Epithelial cell of prostate (primary cell): ENCODE measurements at regions not wholly inside any gene's neighbourhood (a gene's known extent, or its start where the extent isn't known, plus 50 kb on each side); places are given as distances from the start of the nearest gene placed in this dataset.
"Not testable (repeated sequence)": the region's sequence is repeated elsewhere in the genome, so short reads cannot be mapped to it uniquely, and the experiment has no call there.

Experiments
- DNase-seq: peaks from one replicate; pipeline ENCODE4 v3.0.0-alpha.2; 2011; ENCODE audit warnings: low read depth, low spot score
- H3K27ac ChIP-seq: fragments of 450-650 bp; 2 replicates; pipeline ENCODE4 v1.5.1; 2017; ENCODE audit warnings: mild to moderate bottlenecking

DNA sequence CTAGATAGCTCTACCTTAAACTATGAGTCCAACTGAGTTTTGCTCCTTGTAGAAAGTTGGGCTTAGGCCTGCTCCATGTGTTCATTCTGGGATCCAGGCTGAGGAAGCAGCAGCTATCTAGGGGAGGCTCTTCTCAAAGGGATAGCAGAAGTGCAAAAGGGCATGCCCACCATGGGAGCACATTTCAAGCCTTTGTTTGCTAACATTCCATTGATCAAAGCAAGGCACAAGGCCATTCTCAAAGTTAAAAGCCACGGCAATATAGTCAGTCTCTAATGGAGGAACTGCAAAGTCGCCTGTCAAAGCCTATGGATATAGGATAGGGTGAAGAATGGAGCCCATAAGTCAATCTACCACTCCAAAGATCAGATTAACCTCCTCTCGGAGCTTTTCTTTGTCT lies 488.1 kb upstream of the ARX start:
- no peak overlapping the region for H3K27ac ChIP-seq
- no peak for DNase-seq

DNA sequence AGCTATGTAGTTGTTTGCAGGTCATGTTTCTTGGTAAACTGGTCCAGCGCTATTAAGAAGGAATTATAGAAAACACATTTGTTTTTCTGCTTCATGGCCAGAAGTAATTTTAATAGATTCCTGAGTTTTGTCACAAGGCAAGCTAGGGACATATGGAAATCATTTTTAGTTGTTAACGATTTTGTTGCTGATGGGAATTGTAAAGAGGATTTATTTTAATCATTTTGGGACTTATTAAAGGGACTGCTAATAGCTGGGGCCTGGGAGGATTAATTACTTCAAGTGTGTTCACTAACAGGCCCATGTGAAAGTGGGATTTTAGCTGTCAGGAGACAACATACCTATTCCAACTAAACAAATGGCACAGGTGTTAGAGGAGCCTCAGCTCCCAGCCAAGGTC lies 492.0 kb upstream of the ARX start:
- H3K27ac ChIP-seq: no peak overlapping the region
- no peak for DNase-seq

DNA sequence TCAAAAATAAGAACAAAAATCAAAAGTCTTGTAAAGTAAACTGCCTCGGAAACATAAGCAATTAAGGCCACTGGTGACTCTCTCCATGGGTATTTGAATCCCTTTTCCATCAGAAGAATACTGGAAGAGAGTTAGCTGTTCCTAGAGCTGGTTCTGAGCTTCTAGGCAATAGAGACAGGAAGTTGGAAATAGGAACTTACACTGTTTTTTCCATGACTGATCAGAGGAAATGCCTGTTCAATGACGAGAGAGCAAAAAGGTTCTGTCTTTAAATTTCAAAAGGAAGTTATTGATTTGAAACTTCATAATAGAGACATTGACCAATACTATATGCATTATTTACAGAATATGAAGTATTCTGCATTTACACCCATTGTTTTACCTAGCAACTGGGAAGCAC lies 503.5 kb upstream of the ARX start:
- no peak overlapping the region for H3K27ac ChIP-seq
- no peak for DNase-seq

DNA sequence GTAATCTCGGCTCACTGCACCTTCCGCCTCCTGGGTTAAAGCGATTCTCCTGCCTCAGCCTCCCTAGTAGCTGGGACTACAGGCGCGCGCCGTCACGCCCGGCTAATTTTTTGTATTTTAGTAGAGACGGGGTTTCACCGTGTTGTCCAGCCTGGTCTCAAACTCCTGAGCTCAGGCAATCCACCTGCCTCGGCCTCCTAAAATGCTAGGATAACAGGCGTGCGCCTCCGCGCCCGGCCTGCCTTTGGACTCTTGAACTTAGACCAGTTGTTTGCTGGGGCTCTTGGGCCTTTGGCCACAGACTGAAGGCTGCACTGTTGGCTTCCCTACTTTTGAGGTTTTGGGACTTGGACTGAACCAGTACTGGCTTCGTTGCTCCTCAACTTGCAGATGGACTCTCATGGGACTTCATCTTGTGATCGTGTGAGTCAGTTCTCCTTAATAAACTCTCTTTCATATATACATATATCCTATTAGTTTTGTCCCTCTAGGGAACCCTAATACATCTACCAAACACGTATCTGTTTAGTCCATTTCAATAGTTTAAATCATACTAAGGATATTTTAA lies 506.8 kb upstream of the ARX start:
- DNase-seq, H3K27ac ChIP-seq: not testable (repeated sequence)

DNA sequence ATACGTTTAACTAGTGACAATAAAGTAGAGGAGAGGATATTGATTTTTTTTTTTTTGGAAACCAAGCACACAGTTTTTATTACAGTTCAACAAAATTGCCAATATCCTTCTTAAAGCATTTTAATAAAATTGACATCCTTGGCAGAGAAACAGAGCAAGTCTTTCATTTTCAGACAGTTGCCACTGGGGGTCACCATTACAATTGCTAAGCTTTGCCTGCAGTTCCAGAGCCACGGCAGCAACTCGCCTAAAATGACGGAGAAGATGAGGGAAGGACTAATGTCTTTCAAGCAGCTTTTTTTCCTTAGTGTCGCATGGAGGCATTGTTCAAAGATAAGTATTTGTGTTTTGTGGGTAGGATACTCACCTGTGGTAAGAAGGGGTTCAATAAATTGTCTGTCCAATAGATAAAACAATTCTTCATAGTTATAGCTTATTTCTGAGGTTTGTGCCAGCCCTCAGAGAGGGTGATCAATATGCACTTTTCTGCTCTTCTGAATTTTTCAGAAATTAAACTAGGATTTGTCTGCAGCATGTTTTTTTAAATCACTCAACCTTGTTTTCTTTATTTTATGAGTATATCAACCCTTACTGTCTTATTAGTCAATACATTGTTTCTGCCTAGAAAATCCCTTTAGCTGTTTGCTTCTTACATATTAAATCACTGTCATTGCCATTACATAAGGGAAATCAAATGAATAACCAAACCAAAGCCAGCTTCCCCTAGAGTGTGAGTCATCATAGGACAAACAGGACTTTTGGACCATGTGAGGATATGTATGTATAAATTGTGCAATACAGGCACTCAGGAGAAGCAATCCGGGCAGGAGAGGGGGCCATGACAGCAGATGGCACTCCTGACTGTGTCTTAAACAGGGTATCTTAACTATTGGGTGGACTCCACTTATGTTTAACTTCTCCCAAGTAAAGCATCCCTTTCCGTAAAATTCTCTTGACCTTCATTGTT lies 508.1 kb upstream of the ARX start:
- peak; percentile 6 for DNase-seq
- no peak overlapping the region for H3K27ac ChIP-seq

DNA sequence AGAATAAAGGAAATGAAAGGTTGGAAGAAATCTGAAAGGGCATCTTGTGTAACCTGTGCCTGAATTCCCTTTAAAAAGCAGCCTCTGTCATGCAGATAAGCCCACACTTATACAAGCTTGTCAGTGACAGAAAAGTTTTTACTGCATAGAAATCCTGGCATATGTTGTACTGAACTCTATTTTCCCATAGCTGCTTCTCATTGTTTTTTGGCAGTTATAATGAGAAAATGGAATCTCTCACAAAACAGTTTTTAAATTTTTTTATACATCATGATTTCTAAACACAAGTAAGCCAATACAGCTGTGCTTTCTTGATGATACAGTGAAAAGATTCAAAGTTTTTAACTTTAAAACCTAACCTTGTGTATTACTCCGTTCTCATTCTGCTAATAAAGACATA lies 511.4 kb upstream of the ARX start:
- H3K27ac ChIP-seq: no peak overlapping the region
- no peak for DNase-seq

DNA sequence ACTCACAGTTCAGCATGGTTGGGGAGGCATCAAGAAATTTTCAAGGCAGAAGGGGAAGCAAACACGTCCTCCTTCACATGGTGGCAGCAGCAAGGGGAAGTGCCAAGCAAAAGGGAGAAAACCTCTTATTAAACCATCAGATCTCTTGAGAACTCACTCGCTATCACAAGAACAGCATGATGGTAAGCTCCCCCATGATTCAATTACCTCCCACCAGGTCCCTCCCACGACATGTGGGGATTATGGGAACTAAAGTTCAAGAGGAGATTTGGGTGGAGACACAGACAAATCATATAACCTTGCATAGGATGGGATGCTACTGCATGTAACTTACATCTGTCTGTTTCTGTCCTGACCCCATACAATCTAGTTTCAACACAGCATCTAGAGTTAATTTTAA lies 511.8 kb upstream of the ARX start:
- H3K27ac ChIP-seq: no peak overlapping the region

DNA sequence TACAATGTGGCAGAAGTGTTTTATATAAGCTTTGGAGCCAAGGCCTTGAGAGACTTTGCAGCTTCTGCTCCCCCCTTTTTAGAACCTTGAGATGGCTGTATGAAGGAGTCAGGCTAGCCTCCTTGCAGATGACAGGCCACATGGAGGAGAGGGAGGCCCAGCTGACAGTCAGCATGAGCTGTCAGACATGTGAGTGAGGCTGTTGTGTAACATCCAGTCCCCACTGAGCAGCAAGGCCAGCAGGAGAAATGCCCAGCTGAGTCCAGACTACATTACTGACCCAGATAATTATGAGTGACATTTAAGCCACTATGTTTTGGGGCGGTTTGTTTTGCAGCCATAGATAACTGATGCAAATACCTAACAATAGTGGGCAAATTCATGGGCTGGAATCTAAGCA lies 515.3 kb upstream of the ARX start:
- H3K27ac ChIP-seq: no peak overlapping the region
- no peak for DNase-seq

More for the DNA sequence above, 511.8 kb upstream of the ARX start:
- no peak for DNase-seq

DNA sequence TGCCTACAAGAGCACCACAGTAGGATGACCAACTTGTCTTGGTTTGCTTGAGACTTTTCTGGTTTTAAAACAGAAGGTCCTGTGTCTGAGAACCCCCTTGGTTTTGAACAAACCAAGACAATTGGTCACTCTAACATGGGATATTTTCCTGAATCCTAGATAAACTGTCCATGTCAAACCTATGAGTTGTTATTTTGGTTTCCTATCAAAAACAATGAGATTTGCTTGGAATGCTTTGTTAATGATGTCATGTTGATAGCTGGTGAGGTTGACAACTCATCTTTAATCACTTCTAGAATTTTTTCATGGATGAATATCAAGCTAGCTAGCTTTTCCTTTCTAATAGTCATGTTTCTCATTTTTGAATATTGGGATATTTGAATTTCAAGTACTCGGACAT lies 518.3 kb upstream of the ARX start:
- no peak overlapping the region for H3K27ac ChIP-seq
- DNase-seq: no peak

DNA sequence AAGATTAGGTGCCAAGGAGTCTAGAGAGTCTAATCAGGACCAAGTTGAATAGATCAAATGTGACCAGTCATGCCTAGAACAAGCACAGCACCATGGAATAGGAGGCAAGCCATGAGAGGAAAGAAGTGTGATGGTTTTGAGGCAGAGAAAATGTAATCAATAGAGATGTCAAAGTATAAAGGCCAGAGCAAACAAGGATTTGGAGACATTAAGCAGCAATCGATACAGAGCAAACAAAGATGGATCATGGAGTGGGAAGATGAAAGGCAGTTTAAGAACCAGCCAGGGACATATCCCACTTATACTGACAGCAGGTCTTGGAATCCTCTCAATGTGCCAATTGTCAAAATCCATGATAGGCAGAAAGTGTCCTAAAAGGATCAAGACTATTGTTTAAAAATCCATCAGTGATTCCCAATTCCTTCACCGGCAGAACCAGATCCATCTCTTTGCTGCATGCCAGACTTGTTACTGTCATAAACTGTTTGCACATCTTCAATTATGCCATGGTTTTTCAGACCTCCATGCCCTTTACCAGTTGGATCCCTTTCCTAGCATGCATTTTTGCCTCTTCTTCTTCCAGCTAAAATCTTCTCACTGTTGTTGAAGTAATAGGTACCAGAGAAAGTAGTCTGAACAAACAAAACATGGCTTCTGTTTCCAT lies 520.7 kb upstream of the ARX start:
- DNase-seq: no peak
- H3K27ac ChIP-seq: no peak overlapping the region

DNA sequence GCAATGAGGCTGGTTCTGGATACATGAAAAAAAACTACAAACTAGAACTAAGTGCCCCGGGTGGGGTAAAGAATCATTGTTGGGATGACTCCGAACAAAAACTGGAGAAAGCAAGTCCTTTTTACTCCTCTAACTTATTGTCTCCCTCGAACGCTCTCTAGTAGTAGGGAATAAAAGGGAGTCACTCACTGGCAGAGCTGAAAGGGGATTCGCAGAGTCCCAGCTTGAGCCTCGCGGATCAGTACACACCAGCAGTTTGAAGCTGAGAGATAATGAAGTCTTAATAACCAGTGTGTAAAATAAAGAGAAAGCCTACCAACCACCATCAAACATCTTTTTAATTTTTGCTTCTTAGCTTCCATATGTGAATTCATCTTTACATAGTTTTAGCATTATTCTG lies 521.9 kb upstream of the ARX start:
- no peak overlapping the region for H3K27ac ChIP-seq
- no peak for DNase-seq

DNA sequence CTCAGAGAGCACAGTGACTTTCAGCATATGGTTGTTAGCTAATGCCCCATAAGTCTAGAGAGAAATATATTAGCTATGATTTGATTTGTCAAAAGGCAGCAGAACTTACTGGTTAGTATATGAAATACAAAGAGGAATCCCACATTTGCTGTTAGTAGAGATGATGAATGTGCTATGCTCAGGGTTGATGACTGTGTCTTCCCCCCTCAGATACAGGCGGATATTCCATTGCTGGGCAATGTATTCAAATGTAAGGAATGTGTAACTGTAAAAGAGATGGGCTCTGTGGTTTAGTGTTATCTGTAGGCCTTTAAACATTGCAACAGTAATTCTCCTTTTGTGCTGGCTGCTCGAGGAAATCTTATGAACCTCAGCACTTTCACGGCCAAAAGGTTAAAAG lies 528.9 kb upstream of the ARX start:
- H3K27ac ChIP-seq: no peak overlapping the region
- no peak for DNase-seq

DNA sequence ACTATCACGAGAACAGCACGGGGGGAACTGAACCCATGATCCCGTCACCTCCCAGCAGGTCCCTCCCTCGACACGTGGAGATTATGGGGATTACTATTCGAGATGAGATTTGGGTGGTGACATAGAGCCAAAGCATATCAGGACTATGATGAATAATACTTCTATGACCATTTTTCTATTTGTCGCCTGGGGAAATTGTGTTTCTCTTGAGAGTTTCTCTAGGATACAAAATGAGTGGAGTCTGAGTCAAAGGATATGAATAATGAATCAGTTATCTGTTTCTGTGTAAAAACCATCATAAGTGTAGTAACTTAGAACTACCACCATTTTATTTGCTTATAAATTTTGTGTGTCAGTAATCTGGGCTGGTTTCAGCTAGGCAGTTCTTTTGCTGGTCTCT lies 533.0 kb upstream of the ARX start:
- no peak overlapping the region for H3K27ac ChIP-seq
- no peak for DNase-seq

DNA sequence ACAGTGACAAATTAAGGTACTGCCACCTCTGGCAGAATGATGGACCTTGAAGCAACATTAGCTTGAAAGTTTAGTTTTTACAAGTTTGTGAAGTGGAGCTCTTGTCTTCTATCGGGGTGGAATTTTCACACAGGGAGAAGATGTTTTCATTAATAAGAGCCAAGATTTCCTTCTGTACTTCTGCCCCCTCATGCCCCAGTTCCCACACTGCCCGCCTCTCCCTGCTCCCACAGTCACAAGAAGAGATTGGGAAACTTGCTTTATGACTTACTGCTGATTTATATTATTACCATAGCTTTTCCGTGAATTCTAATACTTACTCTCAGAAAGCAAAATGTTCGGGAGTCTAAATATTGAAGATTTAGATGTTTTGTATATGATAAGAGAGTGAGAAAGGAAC lies 539.8 kb upstream of the ARX start:
- H3K27ac ChIP-seq: no peak overlapping the region

DNA sequence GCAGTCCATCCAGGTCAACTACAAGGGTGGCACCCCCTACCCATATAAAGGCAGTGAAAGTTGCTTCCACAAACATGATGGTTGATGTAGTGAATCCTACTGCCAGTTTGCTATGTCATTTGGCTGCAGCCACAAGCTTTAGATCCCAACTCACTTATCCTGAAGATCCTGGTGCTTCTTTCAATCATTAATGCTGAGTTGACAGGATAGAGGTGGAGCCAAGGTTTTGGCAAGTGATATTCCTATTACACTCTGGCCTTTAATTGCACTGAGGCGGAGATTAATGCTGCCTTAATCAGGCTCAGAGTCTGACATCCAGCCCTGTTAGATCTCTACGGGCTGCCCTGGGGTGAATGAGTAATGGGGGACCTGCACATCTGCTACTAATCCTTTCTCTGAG lies 542.4 kb upstream of the ARX start:
- no peak for DNase-seq
- H3K27ac ChIP-seq: no peak overlapping the region

More for the DNA sequence above, 539.8 kb upstream of the ARX start:
- DNase-seq: no peak

DNA sequence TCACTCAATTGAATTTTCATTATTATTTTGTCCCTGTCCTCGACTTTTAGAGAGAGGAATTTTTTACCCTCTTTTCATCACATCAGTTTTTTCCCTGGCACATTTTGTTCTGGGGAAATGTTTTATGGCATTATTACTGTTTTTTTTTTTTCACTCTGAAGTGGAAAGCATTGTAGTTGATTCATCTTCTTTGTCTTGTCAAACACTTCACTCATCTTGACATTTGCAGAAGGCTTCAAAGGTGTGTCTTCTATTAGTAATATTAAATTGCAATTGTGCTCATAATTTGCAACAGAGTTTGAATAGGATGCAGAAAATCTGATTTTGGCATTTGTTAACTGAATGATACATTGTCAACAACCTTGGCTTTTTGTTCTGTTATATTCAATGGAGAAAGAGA lies 545.4 kb upstream of the ARX start:
- no peak for DNase-seq
- H3K27ac ChIP-seq: no peak overlapping the region

DNA sequence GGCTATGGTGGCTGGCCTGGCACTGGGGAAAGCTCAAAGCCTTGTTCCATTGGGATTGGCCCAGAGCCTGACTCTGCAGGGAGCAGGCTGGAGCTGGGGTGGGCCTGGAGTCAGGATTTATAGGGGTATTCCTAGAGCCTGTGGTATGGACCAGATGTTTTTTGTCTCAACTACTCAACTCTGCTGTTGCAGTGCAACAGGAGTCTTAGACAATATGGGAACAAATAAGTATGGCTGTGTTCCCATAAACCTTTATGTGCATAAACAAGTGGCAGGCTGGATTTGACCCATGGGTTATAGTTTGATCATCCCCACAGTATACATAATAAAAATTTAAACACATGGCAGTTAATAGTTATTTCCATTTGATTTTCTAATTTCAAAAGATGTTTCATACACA lies 557.9 kb upstream of the ARX start:
- no peak overlapping the region for H3K27ac ChIP-seq
- DNase-seq: no peak

DNA sequence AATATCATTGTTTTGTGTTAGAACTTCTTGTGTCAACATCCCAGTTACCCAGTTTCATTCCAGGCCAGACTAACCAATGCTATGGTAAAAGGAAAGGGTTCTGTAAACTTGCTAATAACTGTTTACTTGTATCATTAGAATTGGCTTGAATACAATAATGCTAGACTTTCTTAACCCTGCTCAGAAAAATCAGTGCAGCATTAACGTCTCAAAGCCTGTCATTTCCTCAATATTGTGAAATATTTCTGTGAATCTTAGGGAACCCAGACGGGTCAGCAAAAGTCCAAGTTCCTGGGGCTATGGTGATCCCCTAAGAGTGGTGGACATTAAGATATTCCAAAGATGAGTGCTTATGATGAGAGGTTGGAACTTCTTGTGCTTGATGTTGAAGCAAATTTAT lies 541.2 kb upstream of the MAGEB18 start:
- DNase-seq: no peak
- H3K27ac ChIP-seq: no peak overlapping the region

DNA sequence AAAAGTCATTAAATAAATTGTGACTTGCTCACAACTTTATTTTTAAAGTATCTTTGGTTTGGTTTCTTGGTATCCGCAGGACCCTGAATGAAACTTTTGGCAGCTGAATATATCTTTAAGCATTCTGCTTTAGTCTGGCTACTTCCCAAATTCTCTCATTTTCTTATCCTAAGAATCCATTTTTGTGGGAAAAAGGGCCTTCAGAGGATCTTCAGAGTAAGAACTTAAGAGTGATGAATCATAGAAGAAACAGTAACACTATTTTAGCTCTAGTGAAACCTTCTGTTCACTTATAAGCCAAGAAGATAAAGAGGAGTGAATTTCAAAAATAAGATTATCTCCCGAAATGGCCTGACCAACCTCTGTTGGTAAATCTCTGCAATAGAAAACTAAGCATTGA lies 540.6 kb upstream of the MAGEB18 start:
- no peak overlapping the region for H3K27ac ChIP-seq
- no peak for DNase-seq

DNA sequence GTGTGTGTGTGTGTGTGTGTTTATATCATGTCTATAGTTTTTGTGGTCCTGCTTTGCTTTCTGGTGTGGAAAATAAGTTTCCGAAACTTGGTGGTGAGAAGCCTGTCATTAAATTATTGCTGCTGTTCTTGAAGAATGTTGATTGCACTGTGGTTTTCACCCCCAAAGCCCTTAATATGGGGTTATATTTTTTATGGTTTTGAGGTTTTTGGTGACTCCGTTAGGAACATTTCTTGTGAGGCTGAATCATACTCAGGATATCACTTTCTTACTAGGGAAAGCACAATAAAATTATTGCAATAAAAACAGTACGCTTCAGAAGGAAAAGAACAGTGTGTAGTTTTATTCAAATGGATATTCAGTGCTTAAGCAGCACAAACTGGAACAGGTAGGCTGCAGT lies 539.1 kb upstream of the MAGEB18 start:
- no peak for DNase-seq
- H3K27ac ChIP-seq: no peak overlapping the region

DNA sequence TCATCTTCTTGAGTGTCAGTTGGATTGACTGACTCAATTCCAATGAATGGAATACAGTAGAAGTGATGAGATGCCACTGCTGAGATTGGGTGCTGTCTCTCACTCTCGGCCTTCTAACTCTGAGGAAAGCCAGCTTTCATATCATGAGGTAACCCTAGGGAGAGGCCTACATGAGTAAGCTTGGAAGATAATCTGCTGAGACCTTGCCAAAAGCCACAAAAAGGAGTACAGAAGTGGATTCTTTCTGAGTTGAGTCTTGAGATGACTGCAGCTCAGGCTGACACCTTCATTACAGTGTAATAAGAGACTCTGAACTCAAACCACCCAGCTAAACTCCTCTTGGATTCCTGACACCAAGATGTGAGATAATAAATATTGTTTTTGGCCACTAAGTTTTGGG lies 537.4 kb upstream of the MAGEB18 start:
- no peak overlapping the region for H3K27ac ChIP-seq
- no peak for DNase-seq
